Aorta (tissue), 5 donors: ENCODE measurements at regions not wholly inside any gene's neighbourhood (a gene's known extent, or its start where the extent isn't known, plus 50 kb on each side); places are given as distances from the start of the nearest gene placed in this dataset.

Experiments
- ATAC-seq: fragments of 200-7000 bp; cut with Tn5 transposase; one replicate; pipeline ENCODE4 v1.9.1; 2022; ENCODE audit warnings: moderate library complexity; ENCODE audit not compliant: low FRiP score
- DNase-seq, 2 donors: peaks; one replicate each; pipeline ENCODE4 v3.0.0-alpha.2; 2020
- H3K27ac ChIP-seq, 2 donors: one replicate each; pipeline ENCODE4 v1.5.1; 2013; ENCODE audit warnings: low read length in 2 of 2, mild to moderate bottlenecking in 2 of 2, moderate library complexity in 2 of 2, control low read depth in 1 of 2, inconsistent platforms in 1 of 2, low read depth in 1 of 2
- H3K27me3 ChIP-seq, 2 donors: one replicate each; pipeline ENCODE4 v1.6.1; 2013; ENCODE audit warnings: control low read depth in 1 of 2, low read length in 1 of 2, mild to moderate bottlenecking in 1 of 2, moderate library complexity in 1 of 2; ENCODE audit not compliant: insufficient read depth in 2 of 2, control insufficient read depth in 1 of 2
- H3K36me3 ChIP-seq, 2 donors: one replicate each; pipeline ENCODE4 v1.6.1; 2013; ENCODE audit warnings: control low read depth in 1 of 2, low read length in 1 of 2, mild to moderate bottlenecking in 1 of 2; ENCODE audit not compliant: insufficient read depth in 2 of 2, control insufficient read depth in 1 of 2
- H3K4me1 ChIP-seq, 2 donors: one replicate each; pipeline ENCODE4 v1.6.1; 2013; ENCODE audit warnings: low read length in 2 of 2, control low read depth in 1 of 2, mild to moderate bottlenecking in 1 of 2, moderate library complexity in 1 of 2; ENCODE audit not compliant: insufficient read depth in 2 of 2, control insufficient read depth in 1 of 2
- H3K4me3 ChIP-seq, 2 donors: one replicate each; pipeline ENCODE4 v1.5.1; 2013; ENCODE audit warnings: low read length in 2 of 2, control low read depth in 1 of 2, mild to moderate bottlenecking in 1 of 2
- H3K9me3 ChIP-seq: one replicate; pipeline ENCODE4 v1.6.1; 2013; ENCODE audit warnings: mild to moderate bottlenecking, low read length; ENCODE audit not compliant: control insufficient read depth
- WGBS, 2 donors: extraction: QIAGEN DNeasy Blood & Tissue Kit; methylation state at CpG; one replicate each; pipeline ENCODE4 v1.1.7; 2013; 5-methylcytosine and 5-hydroxymethylcytosine counted together
- intact Hi-C, 2 donors: fragments of 100-400 bp; cut with DNase I; formaldehyde crosslinking; loops; one replicate each; pipeline versions ENCODE4 v1.14.2 to v1.15.0; 2022
- donor health status: healthy with polysubstance abuse.
- donor health status: Bipolar disorder and iron deficiency.
- donor health status: DM: no; HTN: no; CAD: no.
- donor health status: DM: no; HTN: no; CAD: no.
- donor health status: DM: yes; HTN: yes; CAD: no.

DNA sequence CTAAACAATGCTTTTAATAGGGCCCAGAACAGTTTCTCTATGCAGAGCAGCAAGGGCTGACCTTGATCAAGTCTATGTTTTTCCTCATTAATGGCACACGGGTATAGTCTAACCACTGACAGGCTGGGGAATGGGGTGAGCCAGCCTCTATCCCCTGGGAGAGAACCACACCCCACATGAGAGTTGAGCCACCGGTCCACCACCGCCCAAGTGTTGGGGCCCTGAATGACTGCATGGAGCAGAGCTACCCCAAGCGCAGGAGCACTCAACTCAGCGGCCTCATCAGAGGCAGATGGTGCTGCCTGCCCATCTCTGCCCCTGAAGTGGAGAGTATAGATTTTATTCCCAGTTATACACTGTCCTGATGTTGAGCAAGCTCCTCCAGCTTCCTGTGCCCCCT, 247.9 kb upstream of the IRX1 start:
- intact Hi-C loops, result no loop called here
- 95 to 96% methylated on average over 5 of the region's 5 CpGs for WGBS, 2 donors
- Histone ChIP-seq H3K36me3 (no peaks in the 10 kb centered on the region), H3K4me1 (no peaks in the 10 kb centered on the region), H3K27me3 (no peaks in the 10 kb centered on the region), H3K4me3 (no peak overlapping the region), H3K9me3 (no peaks in the 10 kb centered on the region), H3K27ac (no peak overlapping the region)
- ATAC-seq (no peak), DNase-seq (no peak)

DNA sequence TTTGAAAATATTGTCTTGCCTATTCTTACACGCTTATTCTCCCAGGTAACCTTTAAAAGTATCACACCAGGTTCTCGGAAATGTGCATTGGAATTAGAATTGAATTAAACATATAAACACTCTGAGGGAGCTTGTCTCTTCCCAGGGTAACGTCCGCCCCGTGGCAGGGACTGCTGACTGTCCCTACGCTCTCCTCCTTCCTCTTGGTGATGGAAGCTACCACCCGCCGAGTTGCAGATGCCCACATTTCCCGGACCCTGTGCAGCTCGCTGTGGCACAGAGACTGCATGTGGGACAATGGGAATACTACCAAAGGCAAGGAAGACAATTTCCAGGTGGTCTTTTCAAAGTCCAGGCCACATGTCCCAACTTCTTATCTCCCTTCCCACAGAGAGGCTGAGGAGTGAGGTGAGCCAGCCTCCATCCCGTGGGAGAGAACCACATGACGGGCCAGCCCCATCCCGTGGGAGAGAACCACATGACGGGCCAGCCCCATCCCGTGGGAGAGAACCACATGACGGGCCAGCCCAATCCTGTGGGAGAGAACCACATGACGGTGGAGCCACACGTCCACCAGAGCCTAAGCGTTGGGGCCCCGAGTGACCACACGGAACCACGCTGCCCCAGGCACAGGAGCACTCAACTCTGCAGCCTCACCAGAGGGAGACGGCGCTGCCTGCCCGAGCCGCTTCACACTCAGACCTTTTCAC, 249.4 kb upstream of the IRX1 start:
- no peak for ATAC-seq
- Histone ChIP-seq H3K27me3 (no peaks in the 10 kb centered on the region), H3K36me3 (no peaks in the 10 kb centered on the region), H3K9me3 (no peaks in the 10 kb centered on the region), H3K4me3 (no peak overlapping the region), H3K27ac (no peak overlapping the region), H3K4me1 (no peaks in the 10 kb centered on the region)
- peak in 1 of 2 donors; percentile 73 for DNase-seq
- intact Hi-C loops, result no loop called here
- 88% methylated on average over 26 of the region's 26 CpGs for WGBS, 2 donors

DNA sequence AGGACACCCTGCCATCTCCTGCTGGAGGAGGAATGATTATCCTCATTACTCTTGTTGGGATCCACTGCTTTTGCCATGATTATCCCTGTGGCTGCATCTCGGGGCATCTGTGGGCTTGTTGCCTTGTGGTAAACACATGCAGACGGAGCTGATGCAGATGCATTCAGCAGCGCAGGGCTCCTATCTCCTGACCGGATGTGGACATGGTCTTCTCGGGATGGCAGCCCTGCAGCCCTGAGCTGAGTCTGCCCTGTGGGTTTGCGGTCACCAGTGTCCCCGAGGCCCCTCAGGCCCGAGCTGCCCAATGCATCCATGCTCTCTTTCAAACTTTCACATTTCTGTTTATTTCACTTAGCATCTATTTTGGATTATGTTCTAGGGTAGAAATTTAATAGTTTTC, 250.4 kb upstream of the IRX1 start:
- no peak for ATAC-seq
- no peak overlapping the region for H3K4me3 ChIP-seq
- 87 to 88% methylated on average over 8 of the region's 8 CpGs for WGBS, 2 donors
- no peaks in the 10 kb centered on the region for H3K27me3 ChIP-seq
- no peaks in the 10 kb centered on the region for H3K36me3 ChIP-seq
- intact Hi-C loops, result no loop called here
- no peaks in the 10 kb centered on the region for H3K9me3 ChIP-seq
- no peaks in the 10 kb centered on the region for H3K4me1 ChIP-seq
- peak in 1 of 2 donors; percentile 52 for DNase-seq
- H3K27ac ChIP-seq, result no peak overlapping the region

DNA sequence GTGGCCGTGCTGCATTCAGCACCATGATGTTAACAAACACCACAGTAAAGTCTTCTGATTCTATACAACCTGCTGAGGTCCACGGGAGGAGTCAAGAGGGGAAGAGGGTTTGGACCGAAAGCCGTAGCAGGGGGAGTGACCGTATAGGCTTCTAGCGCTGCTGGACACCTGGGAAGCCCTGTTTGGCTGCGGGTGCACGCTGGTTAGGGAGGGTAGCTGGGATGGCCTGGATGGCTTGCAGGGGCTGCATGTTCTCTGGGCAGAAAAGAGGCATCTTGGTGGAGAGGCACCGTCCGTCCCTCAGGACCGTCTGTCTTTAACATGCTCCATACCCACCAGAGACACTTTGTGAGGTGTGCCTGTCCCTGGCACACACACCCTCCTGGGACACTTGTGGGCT, 251.0 kb upstream of the IRX1 start:
- Histone ChIP-seq H3K4me1 (no peaks in the 10 kb centered on the region), H3K27ac (no peak overlapping the region), H3K36me3 (no peaks in the 10 kb centered on the region), H3K27me3 (no peaks in the 10 kb centered on the region), H3K9me3 (no peaks in the 10 kb centered on the region), H3K4me3 (no peak overlapping the region)
- WGBS, 2 donors, result 81 to 88% methylated on average over 11 of the region's 11 CpGs
- ATAC-seq (no peak), DNase-seq (peak in 1 of 2 donors; percentile 41)
- intact Hi-C loops, result no loop called here

DNA sequence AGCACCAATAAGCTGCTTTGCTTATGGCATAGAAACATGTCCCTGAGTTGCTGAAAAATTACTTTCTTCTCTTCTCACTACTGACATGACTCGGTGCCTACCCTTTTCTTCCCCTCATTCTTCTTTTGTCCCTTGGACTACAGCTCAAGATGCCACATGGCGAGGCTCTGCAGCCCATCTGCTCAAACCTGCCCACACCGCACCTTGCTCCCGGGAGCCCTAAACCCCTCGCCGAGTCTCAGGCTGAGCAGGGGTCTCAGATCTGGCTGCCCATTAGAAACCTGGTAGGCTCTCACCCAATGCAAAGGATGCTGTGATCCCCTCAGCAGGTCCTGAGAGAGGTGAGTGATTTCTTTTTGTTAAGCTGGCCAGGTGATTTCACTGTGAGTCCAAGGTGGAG, 251.7 kb upstream of the IRX1 start:
- Histone ChIP-seq H3K4me3 (no peak overlapping the region), H3K9me3 (no peaks in the 10 kb centered on the region), H3K27me3 (no peaks in the 10 kb centered on the region), H3K4me1 (no peaks in the 10 kb centered on the region), H3K36me3 (no peaks in the 10 kb centered on the region), H3K27ac (no peak overlapping the region)
- intact Hi-C loops, result no loop called here
- ATAC-seq (no peak), DNase-seq (peak in 1 of 2 donors; percentile 55)
- WGBS, 2 donors, result 80 to 84% methylated on average over 6 of the region's 6 CpGs

DNA sequence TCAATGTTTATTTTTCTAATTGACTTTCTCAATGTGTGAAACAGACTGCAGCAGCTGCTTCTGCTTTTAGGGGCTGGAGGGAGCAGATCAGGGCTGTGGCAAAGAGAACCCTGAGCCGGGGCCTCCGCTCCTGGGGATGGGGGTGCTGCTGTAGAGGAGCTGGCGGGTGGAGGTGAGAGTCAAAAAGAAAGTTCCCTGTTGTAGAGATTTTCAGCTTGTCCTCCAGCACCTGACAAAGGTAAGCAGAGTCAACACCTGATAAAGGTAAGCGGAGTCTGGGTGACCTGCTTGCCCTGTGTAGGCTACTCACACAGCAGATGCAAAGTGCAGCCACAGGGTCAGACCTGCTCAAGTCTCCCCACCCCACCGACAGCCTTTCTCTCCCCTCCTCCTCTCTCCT, 252.4 kb upstream of the IRX1 start:
- no peak overlapping the region for H3K27ac ChIP-seq
- WGBS, 2 donors, result 84 to 85% methylated on average over 5 of the region's 5 CpGs
- ATAC-seq (no peak), DNase-seq (peak in 1 of 2 donors; percentile 21)
- no peaks in the 10 kb centered on the region for H3K9me3 ChIP-seq
- intact Hi-C loops, result no loop called here
- H3K27me3 ChIP-seq, result no peaks in the 10 kb centered on the region
- H3K4me1 ChIP-seq, result no peaks in the 10 kb centered on the region
- no peaks in the 10 kb centered on the region for H3K36me3 ChIP-seq
- H3K4me3 ChIP-seq, result no peak overlapping the region

DNA sequence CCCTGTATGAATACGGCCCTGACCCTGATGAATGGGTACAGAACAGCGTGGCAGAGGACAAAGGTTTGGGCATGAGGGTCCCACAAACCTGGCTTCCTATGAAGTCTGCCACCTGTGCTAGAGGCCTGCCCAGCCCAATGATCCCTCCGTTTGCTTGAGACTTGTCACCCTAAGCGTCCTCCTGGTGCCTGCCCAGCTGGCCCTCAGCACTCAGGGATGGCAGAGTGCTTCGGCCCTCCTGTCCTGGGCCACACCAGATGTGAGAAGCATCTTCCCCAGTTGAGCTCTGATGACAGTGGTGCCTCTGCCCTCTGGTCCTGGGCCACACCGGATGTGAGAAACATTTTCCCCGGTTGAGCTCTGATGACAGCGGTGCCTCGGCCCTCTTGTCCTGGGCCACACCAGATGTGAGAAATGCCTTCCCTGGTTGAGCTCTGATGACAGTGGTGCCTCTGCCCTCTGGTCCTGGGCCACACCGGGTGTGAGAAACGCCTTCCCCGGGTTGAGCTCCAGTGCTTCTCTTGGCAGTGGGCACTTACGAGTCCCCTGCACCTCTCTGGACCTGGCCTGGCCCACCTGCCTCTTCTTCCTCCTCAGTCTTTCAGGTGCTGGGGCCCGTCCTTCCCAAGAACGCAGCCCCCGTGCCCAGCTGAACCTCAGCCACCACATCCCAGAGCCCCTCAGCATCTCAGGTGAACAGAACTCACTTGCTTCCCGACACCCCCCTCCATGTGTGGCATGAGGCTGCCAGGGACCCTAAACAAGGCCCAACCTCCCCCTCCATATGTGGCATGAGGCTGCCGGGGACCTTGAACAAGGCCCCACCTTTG, 253.1 kb upstream of the IRX1 start:
- no peak overlapping the region for H3K4me3 ChIP-seq
- no peak overlapping the region for H3K27ac ChIP-seq
- DNase-seq, result peak in 1 of 2 donors; percentile 62
- no peak for ATAC-seq
- no peaks in the 10 kb centered on the region for H3K36me3 ChIP-seq
- no peaks in the 10 kb centered on the region for H3K27me3 ChIP-seq
- no peaks in the 10 kb centered on the region for H3K4me1 ChIP-seq
- intact Hi-C loops, result no loop called here
- WGBS, 2 donors, result 90 to 93% methylated on average over 18 of the region's 18 CpGs
- no peaks in the 10 kb centered on the region for H3K9me3 ChIP-seq

DNA sequence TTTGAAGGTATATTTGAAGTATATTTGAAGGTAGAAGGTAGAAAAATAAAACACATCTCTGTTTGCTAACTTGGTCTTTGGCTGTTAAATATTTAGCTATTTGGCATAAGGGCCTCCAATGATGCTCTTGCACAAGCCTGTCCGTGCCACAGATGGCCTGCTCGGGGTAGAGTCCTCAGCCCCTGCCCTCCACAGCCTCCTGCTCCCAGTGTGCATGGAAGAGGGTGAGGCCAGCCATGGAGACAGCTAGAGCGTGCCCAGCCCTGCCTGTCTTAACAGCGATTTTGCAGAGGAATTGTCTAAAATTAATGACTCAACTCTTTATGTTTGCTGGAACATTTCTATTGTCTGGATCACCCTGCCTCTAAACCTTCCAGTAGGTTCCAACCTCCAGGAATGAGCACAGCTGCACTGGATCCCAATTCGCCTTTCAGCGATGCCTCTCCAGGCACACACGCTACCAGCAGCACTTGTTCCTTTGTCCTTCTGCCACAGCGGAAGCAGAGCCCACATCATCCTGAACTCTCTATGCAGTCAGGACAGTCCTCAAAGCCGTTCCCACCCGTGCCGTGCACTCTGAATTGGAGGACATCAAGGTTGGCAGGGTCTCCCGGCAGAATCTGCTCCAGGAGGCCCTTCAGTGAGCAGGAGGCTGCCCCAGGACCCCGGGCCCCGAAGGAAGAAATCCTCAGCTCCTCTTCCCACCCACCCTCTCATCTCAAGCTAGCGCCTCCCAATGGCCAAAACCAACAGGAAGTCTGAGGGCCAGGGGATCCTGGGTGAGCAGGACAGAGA, 254.0 kb upstream of the IRX1 start:
- Histone ChIP-seq H3K4me3 (no peak overlapping the region), H3K27ac (no peak overlapping the region), H3K4me1 (no peaks in the 10 kb centered on the region), H3K9me3 (no peaks in the 10 kb centered on the region), H3K27me3 (no peaks in the 10 kb centered on the region), H3K36me3 (no peaks in the 10 kb centered on the region)
- DNase-seq (peak in 1 of 2 donors; percentile 31), ATAC-seq (no peak)
- intact Hi-C loops, result no loop called here
- WGBS, 2 donors, result 83 to 92% methylated on average over 15 of the region's 15 CpGs
